ENCODE measurements at regions not wholly inside any gene's neighbourhood (a gene's known extent, or its start where the extent isn't known, plus 50 kb on each side); places are given as distances from the start of the nearest gene placed in this dataset.

DNA sequence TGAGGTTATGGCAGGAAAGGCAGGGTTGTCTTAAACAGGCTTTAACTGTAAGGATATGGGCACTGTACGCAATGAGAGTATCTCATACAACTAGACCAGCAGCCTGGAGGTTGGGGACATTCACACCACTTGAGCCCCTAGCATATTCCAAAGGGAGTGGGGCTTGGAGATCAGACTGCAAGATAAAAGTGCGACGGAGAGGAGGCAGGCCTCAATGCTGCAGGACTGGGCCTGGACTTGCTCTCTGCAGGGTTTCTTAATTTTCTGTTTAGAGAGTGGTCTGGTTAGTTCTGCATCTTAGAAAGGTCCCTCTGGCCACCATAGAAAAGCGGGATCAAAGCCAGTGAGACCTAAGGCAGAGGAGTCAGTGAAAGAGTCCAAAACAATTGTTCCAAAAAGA is 357.7 kb upstream of the NR2F2 start:
- H3K36me3 ChIP-seq (ENCODE audit: insufficient read depth, low read length): no peaks in the 10 kb centered on the region
- no peak overlapping the region for H3K9ac ChIP-seq (ENCODE audit: low read depth, low read length)
- no peaks in the 10 kb centered on the region for H3K4me1 ChIP-seq (ENCODE audit: insufficient read depth, low read length)
- no peaks in the 10 kb centered on the region for H3K9me3 ChIP-seq (ENCODE audit: control insufficient read depth, insufficient read depth, low read length)

DNA sequence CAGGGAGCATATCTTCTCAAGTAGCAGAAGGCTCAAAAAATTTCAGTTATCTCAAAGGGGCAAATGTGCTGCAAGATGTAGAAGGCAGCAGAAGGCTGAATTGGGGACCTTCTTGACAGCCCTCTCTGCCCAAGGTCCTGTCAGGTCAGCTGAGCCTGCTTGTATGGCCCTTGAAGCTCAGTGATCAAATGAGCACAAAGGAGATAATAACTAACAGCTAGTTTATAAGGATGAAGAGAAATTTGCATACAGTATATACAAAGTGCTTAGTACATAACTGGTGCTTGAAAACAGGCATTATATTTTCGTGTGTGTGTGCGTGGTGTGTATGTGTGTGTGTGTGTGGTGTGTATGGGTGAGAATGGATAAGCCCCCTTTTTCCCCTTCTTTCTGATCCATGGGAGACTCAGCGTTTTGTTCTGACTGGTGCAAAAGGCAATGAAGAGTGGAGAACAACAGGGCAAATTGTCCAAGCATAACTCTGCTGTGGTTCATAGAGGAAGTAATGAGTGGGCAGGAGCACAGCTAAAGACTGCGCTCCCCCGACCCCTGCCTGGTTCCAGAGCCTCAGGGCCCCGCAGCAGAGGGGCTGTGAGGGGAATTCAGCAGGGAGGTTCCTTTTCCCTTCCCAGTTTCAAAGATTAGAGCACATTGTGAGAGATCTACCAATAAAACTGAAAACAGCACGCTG is 356.8 kb upstream of the NR2F2 start:
- Histone ChIP-seq H3K9me3 (ENCODE audit: control insufficient read depth, insufficient read depth, low read length) (no peaks in the 10 kb centered on the region), H3K9ac (ENCODE audit: low read depth, low read length) (no peak overlapping the region), H3K4me1 (ENCODE audit: insufficient read depth, low read length) (no peaks in the 10 kb centered on the region), H3K36me3 (ENCODE audit: insufficient read depth, low read length) (no peaks in the 10 kb centered on the region)

DNA sequence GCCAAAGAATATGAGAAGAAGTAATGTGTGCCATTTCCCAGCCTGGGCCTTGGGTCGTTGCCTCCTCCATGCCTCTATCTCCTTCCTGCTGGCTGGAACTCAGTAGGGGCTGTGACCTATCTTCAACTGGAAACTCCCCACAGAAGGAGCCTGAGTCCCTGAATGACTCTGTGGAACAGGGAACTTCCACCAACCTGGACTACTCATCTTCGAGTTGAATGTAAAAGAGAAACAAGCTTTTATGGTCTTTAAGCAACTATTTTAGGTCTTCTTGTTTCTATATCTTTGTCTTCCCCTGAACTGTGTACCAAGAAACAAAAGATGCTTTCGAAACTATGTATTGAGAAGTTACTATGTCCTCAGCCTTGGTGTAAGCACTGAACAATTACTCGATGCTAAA is 355.3 kb upstream of the NR2F2 start:
- H3K9ac ChIP-seq (ENCODE audit: low read depth, low read length): no peak overlapping the region
- no peaks in the 10 kb centered on the region for H3K4me1 ChIP-seq (ENCODE audit: insufficient read depth, low read length)
- H3K9me3 ChIP-seq (ENCODE audit: control insufficient read depth, insufficient read depth, low read length): no peaks in the 10 kb centered on the region
- no peaks in the 10 kb centered on the region for H3K36me3 ChIP-seq (ENCODE audit: insufficient read depth, low read length)

- Histone ChIP-seq H3K4me1 (ENCODE audit: insufficient read depth, low read length) (no peaks in the 10 kb centered on the region), H3K9ac (ENCODE audit: low read depth, low read length) (no peak overlapping the region), H3K36me3 (ENCODE audit: insufficient read depth, low read length) (no peaks in the 10 kb centered on the region), H3K9me3 (ENCODE audit: control insufficient read depth, insufficient read depth, low read length) (no peaks in the 10 kb centered on the region)
These were observed 351.2 kb upstream of the NR2F2 start for GRCh38 chr15:95979286-95979685.

DNA sequence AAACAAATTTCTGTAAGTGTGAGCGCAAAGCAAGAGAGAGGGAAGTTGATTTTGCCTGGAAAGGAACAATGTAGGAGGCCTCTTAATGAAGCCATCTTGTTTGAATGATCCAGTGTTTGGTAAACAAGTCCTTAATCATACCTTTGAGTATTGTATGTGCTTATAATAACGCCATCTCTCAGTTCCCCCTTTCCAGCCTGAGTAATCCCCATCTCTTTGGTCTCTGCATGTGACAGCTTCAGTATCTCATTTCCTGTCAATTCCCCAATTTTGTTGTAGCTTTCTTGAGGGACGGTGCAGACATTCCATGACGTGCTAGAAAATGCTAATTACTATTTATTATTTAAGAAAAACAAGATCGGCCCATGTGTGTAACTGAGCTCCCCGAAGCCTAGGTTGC is 349.3 kb upstream of the NR2F2 start:
- Histone ChIP-seq H3K36me3 (ENCODE audit: insufficient read depth, low read length) (no peaks in the 10 kb centered on the region), H3K4me1 (ENCODE audit: insufficient read depth, low read length) (no peaks in the 10 kb centered on the region), H3K9ac (ENCODE audit: low read depth, low read length) (no peak overlapping the region)

DNA sequence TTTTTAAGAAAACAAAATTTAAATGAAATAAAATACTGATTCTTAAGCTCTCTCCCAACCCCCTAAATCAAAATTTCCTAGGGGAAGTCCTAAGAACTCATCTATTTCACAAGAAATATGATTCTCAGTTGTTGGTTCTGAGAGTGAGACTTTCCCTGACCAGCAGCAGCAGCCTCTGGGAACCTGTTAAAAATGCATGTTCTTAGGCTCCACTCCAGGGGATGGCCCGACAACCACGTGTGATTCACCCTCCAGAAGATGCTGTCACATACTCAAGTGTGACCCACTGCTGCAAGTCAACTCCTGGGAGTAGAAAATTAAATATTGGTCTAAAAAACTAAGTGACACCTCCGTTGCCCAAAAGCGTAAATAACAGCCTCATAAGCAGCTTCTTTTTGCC is 343.2 kb upstream of the NR2F2 start:
- no peak overlapping the region for H3K9ac ChIP-seq (ENCODE audit: low read depth, low read length)
- H3K36me3 ChIP-seq (ENCODE audit: insufficient read depth, low read length): no peaks in the 10 kb centered on the region
- H3K9me3 ChIP-seq (ENCODE audit: control insufficient read depth, insufficient read depth, low read length): no peaks in the 10 kb centered on the region
- H3K4me1 ChIP-seq (ENCODE audit: insufficient read depth, low read length): no peaks in the 10 kb centered on the region

More for the DNA sequence above, 349.3 kb upstream of the NR2F2 start:
- H3K9me3 ChIP-seq (ENCODE audit: control insufficient read depth, insufficient read depth, low read length): no peaks in the 10 kb centered on the region

DNA sequence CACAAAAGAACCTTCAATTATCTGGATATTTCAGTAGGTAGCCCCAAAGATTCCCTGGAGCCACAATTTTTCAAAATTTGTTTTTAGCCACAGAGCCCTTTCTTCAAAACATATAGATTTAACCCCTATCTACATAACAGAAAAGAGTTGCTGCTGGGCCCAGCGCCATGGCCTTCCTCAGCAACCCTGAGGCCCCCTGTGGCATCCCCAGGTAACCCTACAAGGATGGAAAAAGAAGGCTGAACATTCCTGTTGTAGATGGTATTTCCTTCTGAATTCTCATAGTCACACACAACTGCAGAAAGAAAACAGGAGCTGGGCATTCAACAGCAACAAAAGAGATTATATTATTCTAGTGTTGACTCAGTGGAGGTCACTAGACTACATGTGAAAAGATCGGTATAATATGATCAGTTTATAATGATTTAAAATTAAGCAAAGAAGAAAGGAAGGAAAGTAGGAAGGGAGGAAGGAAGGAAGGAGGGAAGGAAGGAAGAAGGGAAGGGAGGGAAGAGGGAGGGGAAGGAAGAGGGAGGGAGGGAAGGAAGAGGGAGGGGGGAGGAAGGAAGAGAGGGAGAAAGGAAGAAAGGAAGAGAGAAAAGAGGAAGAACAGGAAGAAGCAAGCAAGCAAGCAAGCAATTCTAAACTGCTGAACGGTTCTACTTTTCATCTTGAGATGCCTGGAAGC is 342.5 kb upstream of the NR2F2 start:
- no peak overlapping the region for H3K9ac ChIP-seq (ENCODE audit: low read depth, low read length)

GRCh38 chr15:95988574-95988887 is 342.0 kb upstream of the NR2F2 start:
- no peaks in the 10 kb centered on the region for H3K9me3 ChIP-seq (ENCODE audit: control insufficient read depth, insufficient read depth, low read length)
- no peaks in the 10 kb centered on the region for H3K36me3 ChIP-seq (ENCODE audit: insufficient read depth, low read length)
- no peaks in the 10 kb centered on the region for H3K4me1 ChIP-seq (ENCODE audit: insufficient read depth, low read length)
- H3K9ac ChIP-seq (ENCODE audit: low read depth, low read length): no peak overlapping the region

More for the DNA sequence above, 342.5 kb upstream of the NR2F2 start:
- no peaks in the 10 kb centered on the region for H3K4me1 ChIP-seq (ENCODE audit: insufficient read depth, low read length)
- H3K36me3 ChIP-seq (ENCODE audit: insufficient read depth, low read length): no peaks in the 10 kb centered on the region
- H3K9me3 ChIP-seq (ENCODE audit: control insufficient read depth, insufficient read depth, low read length): no peaks in the 10 kb centered on the region

DNA sequence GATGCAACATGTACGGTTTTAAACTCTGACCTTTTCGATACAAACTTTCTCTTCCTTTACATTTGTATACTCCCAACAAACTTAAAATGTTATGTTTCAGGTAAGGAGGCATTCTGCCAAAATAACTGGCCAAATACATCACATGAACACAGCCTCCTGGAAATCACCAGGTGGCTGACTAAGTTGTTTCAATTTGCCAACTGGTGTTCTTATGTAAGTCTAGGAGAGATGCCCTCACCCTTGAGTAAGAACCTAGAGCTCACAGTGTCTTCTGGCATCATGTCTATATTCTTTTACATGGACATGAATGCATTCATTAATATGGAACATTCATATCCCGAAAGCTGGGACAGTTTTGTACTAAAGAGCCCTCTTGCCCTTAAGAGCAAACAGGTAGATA is 341.1 kb upstream of the NR2F2 start:
- Histone ChIP-seq H3K36me3 (ENCODE audit: insufficient read depth, low read length) (no peaks in the 10 kb centered on the region), H3K9ac (ENCODE audit: low read depth, low read length) (no peak overlapping the region), H3K9me3 (ENCODE audit: control insufficient read depth, insufficient read depth, low read length) (no peaks in the 10 kb centered on the region), H3K4me1 (ENCODE audit: insufficient read depth, low read length) (no peaks in the 10 kb centered on the region)

DNA sequence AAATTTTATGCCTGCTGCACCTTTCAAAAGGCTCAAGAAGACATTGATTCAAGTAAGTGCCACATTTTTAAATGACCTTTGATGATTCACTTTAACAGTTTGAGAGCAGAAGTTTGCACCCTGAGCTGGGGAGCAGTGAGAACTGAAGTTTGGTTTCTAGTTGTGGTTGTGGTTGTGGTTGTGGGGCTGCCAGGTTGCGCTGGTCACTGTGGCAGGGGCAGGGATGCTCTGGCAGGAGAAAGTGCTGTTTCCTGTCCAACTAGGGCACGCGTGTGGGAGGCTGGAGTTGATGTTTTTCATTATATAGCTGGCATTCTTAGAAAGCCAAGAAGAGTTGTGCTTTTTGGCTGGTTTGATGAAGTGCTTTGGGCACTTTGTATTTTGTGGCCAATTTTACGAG is 339.7 kb upstream of the NR2F2 start:
- Histone ChIP-seq H3K9ac (ENCODE audit: low read depth, low read length) (no peak overlapping the region), H3K4me1 (ENCODE audit: insufficient read depth, low read length) (peaks cover 8% of the 10 kb centered on the region; the same call in 1 of the 2 replicates), H3K36me3 (ENCODE audit: insufficient read depth, low read length) (no peaks in the 10 kb centered on the region), H3K9me3 (ENCODE audit: control insufficient read depth, insufficient read depth, low read length) (no peaks in the 10 kb centered on the region)

DNA sequence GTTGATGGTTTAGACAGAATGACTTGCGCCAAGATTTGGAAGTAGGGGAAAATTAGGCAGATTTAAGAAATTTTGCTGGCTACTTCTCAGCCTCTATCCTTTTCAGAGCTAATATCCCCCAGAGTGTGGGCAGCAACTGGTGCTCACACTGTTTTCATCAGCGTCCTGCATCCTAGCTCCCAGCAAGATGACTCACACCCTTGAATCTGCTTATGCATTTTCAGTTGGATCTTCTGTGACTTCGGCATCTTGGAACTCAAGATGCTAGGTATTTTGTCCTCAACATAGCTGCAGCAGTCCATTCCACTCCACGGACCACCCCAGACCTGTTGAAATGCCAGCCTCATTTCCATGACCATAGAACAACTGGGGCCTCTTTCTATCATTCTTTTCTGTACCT is 336.1 kb upstream of the NR2F2 start:
- no peaks in the 10 kb centered on the region for H3K9me3 ChIP-seq (ENCODE audit: control insufficient read depth, insufficient read depth, low read length)
- no peak overlapping the region for H3K9ac ChIP-seq (ENCODE audit: low read depth, low read length)
- peaks cover 8% of the 10 kb centered on the region; the same call in 1 of the 2 replicates for H3K4me1 ChIP-seq (ENCODE audit: insufficient read depth, low read length)
- H3K36me3 ChIP-seq (ENCODE audit: insufficient read depth, low read length): no peaks in the 10 kb centered on the region

GRCh38 chr15:95995375-95996168 is 334.9 kb upstream of the NR2F2 start:
- H3K9me3 ChIP-seq (ENCODE audit: control insufficient read depth, insufficient read depth, low read length): no peaks in the 10 kb centered on the region
- no peak overlapping the region for H3K9ac ChIP-seq (ENCODE audit: low read depth, low read length)
- H3K4me1 ChIP-seq (ENCODE audit: insufficient read depth, low read length): peaks cover 8% of the 10 kb centered on the region; the same call in 1 of the 2 replicates
- H3K36me3 ChIP-seq (ENCODE audit: insufficient read depth, low read length): no peaks in the 10 kb centered on the region

- H3K9me3 ChIP-seq (ENCODE audit: control insufficient read depth, insufficient read depth, low read length): no peaks in the 10 kb centered on the region
- H3K36me3 ChIP-seq (ENCODE audit: insufficient read depth, low read length): no peaks in the 10 kb centered on the region
- no peak overlapping the region for H3K9ac ChIP-seq (ENCODE audit: low read depth, low read length)
- peaks cover 8% of the 10 kb centered on the region; the same call in 1 of the 2 replicates for H3K4me1 ChIP-seq (ENCODE audit: insufficient read depth, low read length)
These were observed 334.0 kb upstream of the NR2F2 start for GRCh38 chr15:95996494-95996893.

DNA sequence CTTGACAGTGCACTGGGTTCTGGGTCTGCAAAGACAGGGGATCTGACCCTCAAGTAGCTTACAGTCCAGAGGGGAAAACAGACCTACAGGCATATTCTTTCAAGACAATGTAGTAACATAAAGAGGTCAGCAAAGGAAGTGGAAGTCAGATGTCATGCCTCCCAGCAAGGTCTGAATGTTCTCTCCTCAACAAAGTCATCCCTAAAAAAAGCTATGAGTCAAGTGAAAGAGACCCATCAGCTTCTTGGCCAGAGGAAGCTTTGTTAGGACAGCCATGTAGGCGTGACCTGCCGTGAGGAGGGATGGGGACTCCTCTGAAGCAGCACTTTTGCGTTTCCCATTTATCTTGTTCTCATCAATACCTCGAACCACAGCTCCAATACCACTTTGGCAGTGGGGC is 331.6 kb upstream of the NR2F2 start:
- Histone ChIP-seq H3K36me3 (ENCODE audit: insufficient read depth, low read length) (no peaks in the 10 kb centered on the region), H3K9me3 (ENCODE audit: control insufficient read depth, insufficient read depth, low read length) (no peaks in the 10 kb centered on the region), H3K9ac (ENCODE audit: low read depth, low read length) (no peak overlapping the region), H3K4me1 (ENCODE audit: insufficient read depth, low read length) (peaks cover 8% of the 10 kb centered on the region; the same call in 1 of the 2 replicates)
